MM.1S (cell line): ENCODE measurements at regions not wholly inside any gene's neighbourhood (a gene's known extent, or its start where the extent isn't known, plus 50 kb on each side); places are given as distances from the start of the nearest gene placed in this dataset.

Source experiments
- CTCF ChIP-seq: fragments of 300-600 bp; sonication (generic); IDR thresholded peaks from 2 replicates; pipeline ENCODE4 v1.5.1; 2016; ENCODE audit warnings: antibody characterized with exemption, low read length, mixed read lengths
- EZH2 ChIP-seq: fragments of 300-600 bp; sonication (generic); optimal IDR thresholded peaks from 2 replicates; pipeline ENCODE3; 2017; ENCODE audit warnings: low read depth, mild to moderate bottlenecking, antibody characterized with exemption, low read length, mixed read lengths
- EZH2phosphoT487 ChIP-seq: fragments of 300-600 bp; sonication (generic); IDR thresholded peaks from 2 replicates; pipeline ENCODE4 v1.6.1; 2018; ENCODE audit warnings: antibody characterized with exemption, low read length

- TF ChIP-seq CTCF: no peak
- no peak for TF ChIP-seq EZH2
- no peak for TF ChIP-seq EZH2phosphoT487
Measured at GRCh38 chr2:119069781-119070180, 88.8 kb downstream of the C1QL2 start.
